HG03175 (cell line): ENCODE measurements at regions not wholly inside any gene's neighbourhood (a gene's known extent, or its start where the extent isn't known, plus 50 kb on each side); places are given as distances from the start of the nearest gene placed in this dataset.

Experiments used
- ATAC-seq: cut with Tn5 transposase; IDR thresholded peaks from one replicate; pipeline ENCODE4 v1.9.1; 2021; ENCODE audit warnings: mild to moderate bottlenecking, moderate library complexity; ENCODE audit not compliant: unreplicated experiment

DNA sequence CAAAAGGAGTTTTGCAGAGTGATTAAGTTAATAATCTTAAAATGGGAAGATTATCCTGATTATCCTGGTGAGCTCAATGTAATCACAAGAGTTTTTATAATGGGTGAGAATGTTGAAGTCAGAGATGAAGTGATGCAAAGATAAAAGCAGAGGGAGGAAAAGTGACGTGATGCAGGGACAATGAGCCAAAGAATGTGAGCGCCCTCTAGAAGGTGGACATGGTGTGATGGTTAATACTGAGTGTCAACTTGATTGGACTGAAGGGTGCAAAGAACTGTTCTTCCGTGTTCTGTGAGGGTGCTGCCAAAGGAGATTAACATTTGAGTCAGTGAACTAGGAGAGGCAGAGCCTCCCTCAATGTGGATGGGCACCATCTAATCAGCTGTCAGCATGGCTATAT lies 569.6 kb upstream of the AGTR1 start:
- no peak for ATAC-seq

DNA sequence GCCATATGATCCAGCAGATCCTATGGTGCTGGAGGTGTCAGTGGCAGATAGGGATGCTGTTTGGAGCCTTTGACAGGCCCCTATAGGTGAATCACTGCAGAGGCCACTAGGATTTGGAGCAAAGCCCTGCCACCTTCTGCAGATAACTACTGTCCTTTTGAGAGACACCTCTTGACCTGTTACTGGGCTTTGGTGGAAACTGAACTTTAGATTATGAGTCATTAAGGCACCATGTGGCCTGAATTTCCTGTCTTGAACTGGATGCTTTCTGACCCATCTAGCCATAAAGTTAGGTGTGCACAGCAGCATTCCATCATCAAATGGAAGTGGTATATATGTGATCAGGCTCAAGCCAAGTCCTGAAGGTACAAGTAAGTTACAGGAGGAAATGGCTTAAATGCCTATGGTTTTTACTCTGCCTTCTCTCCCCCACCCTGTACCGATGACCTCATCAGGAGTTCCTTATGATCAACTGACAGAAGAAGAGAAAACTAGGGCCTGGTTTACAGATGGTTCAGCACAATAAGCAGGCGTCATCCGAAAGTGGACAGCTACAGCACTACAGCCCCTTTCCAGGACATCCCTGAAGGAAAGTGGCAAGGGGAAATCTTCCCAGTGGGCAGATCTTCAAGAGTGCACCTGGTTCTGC lies 565.6 kb upstream of the AGTR1 start:
- ATAC-seq, result no peak

DNA sequence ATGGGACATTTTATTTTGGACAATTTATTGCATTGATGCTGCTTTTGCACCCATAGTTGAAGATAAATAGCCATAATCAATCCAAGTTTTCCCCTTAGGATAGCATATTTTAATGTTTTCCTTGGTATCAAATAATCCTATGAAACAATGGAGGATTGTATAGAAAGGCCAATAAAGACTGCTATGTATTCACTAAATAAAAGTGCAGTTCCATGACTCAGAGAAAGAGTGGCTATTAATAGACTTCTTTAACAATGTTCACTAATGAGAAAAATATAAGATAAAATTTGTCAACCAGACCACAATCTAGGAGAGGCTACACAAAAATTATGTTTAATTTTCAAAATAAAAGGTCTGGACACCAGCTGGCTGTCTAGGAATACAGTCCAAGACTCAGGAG lies 560.9 kb upstream of the AGTR1 start:
- no peak for ATAC-seq

DNA sequence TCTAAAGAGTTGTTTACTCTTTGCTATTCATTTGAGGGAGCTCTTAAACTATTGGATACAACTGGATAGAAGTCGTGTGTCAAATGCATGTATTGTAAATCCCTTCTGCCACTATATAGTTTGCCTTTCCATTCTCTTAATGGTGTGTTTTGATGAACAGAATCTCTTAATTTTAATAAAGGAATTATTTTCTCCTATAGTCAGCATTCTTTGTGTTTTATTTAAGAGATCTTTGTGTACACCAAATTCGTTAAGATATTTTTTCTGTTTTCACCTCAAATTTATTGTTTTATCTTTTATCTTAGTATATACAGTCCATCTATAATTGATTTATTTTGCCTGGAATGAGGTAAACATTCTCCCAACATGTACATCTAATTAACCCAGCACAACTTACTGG lies 551.5 kb upstream of the AGTR1 start:
- ATAC-seq, result no peak

DNA sequence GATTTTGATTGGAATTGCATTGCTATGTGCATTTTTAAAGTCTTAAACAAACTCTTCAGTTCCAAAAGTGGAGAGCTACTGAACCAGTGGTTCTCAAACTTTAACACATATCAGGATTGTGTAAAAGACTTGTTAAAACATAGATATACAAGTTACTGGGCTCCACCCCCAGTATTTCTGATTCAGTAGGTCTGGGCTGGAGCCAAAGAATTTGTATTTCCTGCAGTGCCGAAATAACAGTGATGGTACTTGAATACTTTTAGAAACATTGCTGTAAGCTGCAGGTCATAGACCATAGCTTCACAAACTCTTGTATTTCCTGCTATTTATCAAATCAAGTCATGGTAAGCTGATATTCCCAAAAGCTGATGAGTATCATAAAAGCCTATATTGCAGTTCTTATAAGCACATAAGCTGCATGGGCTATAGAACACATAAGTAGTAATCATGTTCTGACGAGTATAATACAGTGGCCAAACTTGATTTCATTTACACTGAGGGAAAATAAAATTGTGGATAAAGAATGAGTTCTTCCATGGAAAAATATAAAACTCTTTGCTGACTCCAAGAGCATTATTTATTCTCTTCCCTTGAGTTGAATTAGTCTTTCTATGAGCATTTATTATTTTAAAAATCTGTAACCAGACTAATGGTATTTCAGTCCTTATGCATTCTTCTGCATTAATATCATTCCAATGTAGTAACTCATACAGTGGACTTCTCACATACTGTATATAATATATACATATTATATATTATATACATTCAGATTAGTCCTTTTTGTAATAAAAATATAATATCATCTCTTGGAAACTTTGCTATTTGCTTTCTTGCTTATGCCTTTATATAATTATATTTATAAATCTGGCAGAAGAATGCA lies 550.5 kb upstream of the AGTR1 start:
- ATAC-seq, result no peak

DNA sequence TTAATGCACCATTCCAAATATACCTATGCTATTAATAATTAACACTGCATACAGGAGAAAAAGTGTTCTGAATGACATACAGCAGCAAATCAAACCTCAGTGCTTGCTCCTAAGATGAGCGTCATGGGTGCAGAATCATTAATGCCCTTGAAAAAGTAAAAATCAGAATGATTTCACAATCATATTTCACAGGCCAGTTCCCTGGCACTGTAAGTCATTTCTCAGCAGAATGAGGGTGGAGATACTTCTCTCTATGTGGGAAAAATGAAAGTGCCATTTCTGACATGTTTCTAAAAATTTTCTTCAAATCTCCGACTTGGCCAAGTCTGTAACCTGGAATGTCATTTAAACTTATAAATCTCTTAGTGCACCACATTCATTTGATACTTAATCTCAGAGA lies 549.8 kb upstream of the AGTR1 start:
- no peak for ATAC-seq

DNA sequence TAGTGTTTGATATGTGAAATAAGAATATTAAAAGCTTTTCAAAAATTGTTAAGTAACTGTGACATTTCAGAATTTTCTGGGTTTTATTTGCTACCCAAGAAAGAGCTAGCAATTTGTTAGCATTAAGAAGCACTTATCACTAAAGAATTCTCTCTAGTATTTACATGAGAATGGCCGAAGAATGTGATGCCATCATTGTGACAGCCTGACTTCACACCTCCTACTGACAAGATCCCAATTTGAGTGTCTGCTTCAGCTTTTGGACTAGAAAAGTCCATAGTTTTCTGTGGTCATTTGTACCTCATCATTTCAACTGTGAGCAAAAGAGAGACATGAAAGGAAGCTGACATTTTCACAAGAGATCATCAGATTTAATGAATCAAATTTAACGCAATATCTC lies 548.1 kb upstream of the AGTR1 start:
- no peak for ATAC-seq

DNA sequence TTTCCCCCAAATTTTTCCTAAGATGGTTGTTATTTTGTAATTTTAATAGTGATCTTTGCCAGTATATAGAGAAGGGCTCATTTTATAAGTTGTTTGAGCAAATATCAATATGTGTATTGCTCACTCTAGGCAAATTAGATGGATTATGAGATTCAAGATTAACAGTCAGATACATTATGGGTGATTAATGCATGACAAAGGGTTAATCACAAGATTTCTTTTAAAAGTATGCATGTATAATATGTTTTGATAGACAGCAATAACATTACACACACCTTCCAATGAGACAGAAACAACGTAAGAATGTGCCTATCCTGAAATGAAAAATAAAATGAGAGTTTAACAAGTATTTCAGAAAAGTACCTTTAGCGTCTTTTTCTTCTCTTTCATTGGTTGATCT lies 547.6 kb upstream of the AGTR1 start:
- no peak for ATAC-seq

DNA sequence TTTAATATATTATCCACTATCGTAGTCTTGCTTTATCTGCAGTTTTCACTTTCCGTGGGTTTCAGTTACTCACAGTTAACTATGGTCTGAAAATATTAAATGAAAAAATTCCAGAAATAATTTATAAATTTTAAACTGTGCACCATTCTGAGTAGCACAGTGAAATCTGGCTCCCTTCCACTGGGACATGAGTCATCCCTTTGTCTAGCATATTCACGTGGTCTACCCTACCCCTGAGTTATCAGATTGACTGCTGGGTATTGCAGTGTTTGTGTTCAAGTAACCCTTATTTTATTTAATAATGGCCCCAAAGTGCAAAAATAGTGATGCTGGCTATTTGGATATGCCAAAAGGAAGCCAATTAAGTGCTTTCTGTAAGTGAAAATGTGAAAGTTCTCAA lies 539.5 kb upstream of the AGTR1 start:
- ATAC-seq, result no peak

DNA sequence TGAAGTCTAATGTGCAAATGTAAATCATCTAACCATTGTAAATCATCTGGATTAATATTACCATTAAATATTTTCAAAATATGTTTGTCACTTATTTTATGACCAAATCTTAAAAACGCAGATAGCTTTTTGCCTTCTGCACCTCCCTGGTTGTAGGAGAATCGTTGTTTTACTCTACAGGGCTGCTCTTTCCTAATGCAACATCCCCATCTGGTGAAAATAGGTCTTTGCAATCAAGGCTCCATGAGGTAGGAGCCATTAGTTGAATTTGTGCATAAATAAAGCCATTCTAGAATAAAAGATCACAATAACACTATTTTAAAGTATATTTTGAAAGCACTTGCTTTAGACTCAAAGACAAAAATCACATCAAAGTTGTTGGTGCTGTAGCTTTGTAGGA lies 535.6 kb upstream of the AGTR1 start:
- ATAC-seq, result no peak

DNA sequence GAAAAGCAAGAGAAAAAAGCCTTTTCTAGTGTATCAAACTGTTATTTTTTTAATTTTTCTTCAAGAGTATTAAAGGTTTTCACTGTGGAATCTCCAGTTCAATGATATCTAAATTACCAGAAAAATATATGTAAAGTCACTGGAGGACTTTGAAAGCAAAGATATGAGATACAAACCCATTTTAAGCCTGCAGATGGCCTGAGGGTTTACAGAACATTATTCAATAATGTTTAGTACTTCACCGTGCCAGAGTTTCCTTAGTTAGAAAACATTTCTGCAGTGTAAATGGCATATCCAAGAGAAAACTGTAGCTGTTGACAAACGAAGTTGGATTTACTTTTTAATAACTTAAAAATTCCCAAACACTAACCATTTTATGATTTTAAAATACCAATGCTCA lies 529.4 kb upstream of the AGTR1 start:
- ATAC-seq, result no peak

DNA sequence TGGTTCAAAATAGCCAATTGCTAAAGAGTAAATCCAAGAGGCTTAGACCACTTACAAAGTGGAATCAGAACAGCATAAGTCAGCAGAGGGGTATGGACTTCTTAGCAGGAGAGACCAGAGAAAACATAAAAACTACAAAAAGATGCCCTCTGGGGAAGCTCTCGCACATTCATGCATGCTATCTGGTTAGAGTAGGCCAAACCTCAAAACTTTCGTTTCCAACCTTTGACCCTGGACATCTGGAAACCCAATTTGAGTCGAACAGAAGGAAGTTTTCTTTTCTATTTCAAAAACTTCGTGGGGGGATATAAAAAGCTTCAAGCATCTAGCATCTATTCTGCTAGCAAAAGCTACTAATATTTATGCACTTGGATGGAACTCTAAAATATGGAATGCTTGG lies 523.9 kb upstream of the AGTR1 start:
- no peak for ATAC-seq

DNA sequence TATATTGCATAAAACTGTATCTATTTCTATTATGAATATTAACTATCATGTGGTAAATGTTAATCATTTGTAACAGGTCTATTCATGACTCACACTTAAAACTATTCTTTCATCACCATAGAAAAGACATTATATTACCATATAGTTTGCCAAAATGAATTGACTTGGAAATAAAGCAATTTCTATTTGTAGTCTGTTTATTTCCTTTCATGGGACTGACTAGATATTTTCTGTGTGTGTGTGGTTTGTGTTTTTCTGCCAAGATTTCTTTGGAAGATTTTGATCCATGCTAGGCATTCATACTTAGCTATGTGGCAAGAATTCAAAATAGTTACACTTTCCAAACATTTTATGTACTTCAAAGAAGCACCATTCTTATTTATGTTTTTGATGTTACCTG lies 522.5 kb upstream of the AGTR1 start:
- ATAC-seq, result no peak

DNA sequence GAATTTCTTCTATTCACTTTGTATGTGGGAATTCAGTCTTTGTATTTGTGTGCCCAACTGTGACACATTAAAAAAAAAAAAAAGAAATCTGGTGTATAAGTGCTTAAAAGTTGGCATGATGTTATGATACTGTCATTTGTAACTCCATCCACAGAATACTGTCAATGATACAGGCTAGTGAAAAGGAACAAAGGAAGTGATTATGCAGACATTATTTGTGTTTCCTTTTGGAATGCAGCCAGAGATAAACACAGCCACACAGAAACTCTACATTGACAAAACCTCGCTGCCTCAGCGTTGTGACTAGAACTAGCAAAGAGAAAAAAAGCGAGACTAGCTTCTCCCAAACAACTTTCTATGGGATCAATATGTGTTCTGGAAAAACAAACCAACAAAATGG lies 519.2 kb upstream of the AGTR1 start:
- no peak for ATAC-seq

DNA sequence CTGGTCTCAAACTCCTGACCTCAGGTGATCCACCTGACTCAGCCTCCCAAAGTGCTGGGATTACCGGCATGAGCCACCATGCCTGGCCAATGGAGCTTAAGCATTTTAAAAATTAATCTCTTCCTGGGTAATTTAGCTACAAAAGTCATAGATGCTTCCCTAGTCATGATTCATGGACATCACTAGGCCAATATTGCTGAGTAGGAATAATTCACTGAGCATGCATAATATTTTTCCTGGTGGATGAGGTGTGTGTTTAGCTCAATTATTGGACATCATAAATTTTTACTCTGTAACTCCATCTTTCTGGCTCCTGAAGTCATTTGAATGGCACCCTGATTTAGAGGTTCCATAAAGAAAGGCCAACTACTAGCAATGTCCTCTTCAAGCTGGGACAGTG lies 512.9 kb upstream of the AGTR1 start:
- no peak for ATAC-seq

DNA sequence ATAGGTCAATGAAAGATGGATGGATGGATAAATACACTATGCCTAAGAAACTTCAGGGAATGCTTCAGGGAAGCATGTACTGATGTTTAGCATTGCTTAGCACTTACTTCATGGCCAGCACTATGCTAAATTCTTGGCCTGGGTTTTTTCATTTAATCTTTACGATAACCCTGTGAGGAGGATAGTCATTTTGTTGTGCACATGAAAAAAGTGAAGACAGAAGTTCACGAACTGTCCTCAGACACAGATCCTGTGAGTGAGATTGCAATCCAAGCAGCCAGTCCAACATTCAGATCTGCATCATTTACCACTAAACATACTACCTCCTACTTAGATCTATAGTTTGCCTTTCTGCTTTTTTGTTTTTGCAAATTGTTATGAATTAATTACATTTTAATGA lies 510.8 kb upstream of the AGTR1 start:
- no peak for ATAC-seq

DNA sequence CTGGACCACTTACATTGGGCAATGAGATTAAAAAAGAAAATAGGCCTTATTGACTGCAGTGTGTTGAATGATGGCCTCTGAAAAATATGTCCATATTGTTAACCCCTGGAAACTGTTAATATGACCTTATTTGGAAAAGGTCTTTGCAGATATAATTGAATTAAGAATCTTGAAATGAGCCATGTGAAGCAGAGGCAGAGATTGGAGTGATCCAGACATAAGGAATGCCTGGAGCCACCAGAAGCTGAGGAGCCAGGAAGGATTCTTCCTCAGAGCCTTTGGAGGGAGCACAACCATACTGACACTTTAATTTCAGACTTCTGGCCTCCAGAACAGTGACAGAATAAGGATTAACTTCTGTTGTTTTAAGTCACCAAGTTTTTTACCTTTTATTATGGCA lies 510.4 kb upstream of the AGTR1 start:
- no peak for ATAC-seq

DNA sequence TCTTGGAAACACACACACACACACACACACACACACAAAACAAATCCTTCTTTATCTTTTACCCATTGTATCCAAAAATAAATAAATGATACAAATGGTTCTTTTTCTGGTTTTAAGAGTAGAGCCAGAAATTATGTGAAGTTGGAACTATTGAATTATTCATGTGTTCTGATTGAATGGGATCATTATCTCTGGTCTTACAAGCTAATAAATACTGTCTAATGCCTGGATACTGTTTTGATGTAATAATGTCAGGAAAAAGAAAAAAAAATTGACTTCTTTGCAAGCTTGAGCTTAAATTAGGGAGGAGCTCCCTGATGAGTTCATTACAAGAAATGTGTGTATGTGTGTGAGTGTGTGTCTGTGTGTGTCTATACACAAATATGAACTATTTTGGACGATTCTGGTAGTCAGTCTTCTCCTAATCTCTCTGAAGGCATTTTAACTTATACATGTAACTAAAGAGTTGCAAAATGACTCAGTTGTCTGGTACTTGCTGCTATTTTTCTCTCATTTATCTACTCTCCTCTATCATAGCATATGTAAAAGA lies 507.2 kb upstream of the AGTR1 start:
- no peak for ATAC-seq

DNA sequence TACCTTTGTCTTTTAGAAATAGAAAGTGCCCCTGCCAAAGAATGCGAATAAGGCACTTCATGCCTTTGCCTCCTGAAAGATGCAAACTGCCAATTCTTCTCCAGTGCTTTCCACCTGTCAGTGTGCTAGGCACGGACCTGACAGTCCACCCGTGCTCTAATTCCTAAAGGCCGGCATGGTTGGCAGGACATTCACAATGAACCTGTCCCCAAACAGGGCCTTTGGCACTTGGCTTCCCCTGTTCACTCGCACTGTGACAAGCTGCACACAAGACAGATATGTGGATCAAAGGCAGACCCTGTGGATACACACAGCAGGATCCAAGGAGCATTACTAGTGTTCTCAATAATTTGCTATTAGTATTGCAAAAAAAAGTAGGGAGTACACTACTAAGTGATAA lies 505.7 kb upstream of the AGTR1 start:
- ATAC-seq, result no peak

DNA sequence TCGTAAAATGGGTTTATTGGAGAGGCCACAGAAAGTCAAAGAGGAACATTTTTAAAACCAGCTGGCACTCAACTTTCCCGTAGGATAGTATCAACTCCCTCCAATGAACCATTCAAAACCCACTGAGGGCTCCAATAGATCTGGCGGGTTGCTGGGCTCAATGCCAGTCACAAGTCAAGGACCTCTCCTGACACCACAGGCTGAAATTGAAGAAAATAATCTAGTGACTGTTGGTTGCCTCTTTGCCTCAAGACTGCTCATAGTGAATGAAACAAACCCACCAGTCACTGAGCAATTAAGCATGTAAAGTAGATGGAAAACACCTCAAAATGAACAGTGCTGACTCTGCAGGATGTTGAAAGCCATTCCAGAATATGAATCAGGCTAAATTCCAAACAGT lies 500.6 kb upstream of the AGTR1 start:
- ATAC-seq, result no peak

DNA sequence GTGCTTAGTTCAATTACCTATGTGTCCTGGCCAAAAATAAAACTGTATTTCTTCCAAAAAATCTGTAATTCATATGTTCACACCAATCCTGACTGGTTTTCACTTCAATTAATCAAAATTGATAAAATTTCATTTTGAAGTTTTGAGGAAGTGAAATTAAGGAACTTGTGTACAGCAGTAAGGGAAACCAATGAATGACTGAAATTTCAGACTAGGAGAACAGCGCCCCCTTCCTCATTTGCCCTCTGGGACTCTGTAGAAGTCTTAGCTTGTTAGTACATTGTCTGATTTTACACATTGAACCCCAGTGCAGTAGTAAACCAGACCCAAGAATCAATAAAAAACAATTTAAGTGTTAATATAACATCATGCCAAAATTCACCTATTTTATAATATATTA lies 495.3 kb upstream of the AGTR1 start:
- ATAC-seq, result no peak

DNA sequence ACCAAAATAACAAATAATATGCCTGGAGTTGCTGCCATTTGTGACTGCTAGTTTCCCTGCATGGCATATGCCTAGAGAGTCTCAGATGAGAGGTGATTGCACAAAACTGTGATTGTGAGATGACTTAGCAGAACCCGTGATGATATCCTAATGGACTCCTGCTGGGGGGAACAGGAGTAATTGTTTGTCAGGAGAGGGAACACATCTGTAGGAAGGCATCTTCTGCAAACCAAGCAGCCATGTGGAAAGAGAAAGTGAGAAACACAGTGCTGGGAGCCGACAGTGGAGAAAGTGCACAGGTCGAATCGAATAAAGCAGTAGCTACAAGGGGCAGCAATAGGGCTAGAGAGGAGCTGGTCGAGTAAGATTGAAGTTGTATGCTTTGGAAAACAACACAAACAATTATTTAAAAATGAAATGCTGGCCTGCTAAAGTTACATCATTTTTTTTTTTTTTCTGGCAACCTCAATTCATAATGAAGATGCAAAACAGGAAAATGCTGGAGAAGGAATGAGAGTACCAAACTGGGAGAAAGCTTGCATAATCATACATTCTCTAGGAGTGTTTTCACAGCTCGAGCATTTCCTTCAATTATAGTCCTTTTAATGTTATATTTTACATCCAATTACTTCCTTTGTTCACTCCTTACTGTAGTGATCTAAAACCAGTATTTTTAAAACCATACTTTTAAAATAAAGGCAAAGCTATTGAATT lies 494.2 kb upstream of the AGTR1 start:
- no peak for ATAC-seq
